BE2C (cell line): ENCODE measurements at regions not wholly inside any gene's neighbourhood (a gene's known extent, or its start where the extent isn't known, plus 50 kb on each side); places are given as distances from the start of the nearest gene placed in this dataset.
A peak's percentile ranks its signal among the peaks of the same experiment; 100 is the strongest.
"Not testable (repeated sequence)": the region's sequence is repeated elsewhere in the genome, so short reads cannot be mapped to it uniquely, and the experiment has no call there.

Experiments
- DNase-seq: peaks from one replicate; pipeline ENCODE4 v3.0.0-alpha.2; 2020
- H3K27me3 ChIP-seq: fragments of 250-450 bp; sonication (Bioruptor Pico); 2 replicates; pipeline ENCODE4 v1.5.1; 2020; ENCODE audit warnings: mild to moderate bottlenecking
- H3K36me3 ChIP-seq: fragments of 250-450 bp; sonication (Bioruptor Pico); 2 replicates; pipeline ENCODE4 v1.5.1; 2020; ENCODE audit warnings: mild to moderate bottlenecking
- H3K4me1 ChIP-seq: fragments of 250-450 bp; sonication (Bioruptor Pico); 2 replicates; pipeline ENCODE4 v1.5.1; 2020
- H3K4me3 ChIP-seq: 2 replicates; pipeline ENCODE4 v1.5.1; 2011; ENCODE audit warnings: low read depth, low read length
- H3K9me3 ChIP-seq: fragments of 250-450 bp; sonication (Bioruptor Pico); 2 replicates; pipeline ENCODE4 v1.5.1; 2020
- CTCF ChIP-seq: IDR thresholded peaks from 2 replicates; pipeline ENCODE4 v1.5.1; 2012; ENCODE audit warnings: mild to moderate bottlenecking, low read depth, low read length

GRCh38 chr6:159564456-159564855 lies 128.6 kb downstream of the SOD2 start:
- no peak for DNase-seq
- Histone ChIP-seq H3K9me3 (no peaks in the 10 kb centered on the region), H3K27me3 (no peaks in the 10 kb centered on the region), H3K4me1 (no peaks in the 10 kb centered on the region), H3K4me3 (no peak overlapping the region), H3K36me3 (no peaks in the 10 kb centered on the region)
- TF ChIP-seq CTCF, result no peak

GRCh38 chr6:159557031-159557430 lies 136.0 kb downstream of the SOD2 start:
- no peaks in the 10 kb centered on the region for H3K4me1 ChIP-seq
- no peaks in the 10 kb centered on the region for H3K9me3 ChIP-seq
- no peaks in the 10 kb centered on the region for H3K36me3 ChIP-seq
- no peaks in the 10 kb centered on the region; the same call in 1 of the 2 replicates for H3K27me3 ChIP-seq
- no peak overlapping the region for H3K4me3 ChIP-seq
- no peak for DNase-seq
- TF ChIP-seq CTCF, result no peak

- Histone ChIP-seq H3K4me3 (no peak overlapping the region), H3K27me3 (no peaks in the 10 kb centered on the region; the same call in 1 of the 2 replicates), H3K9me3 (no peaks in the 10 kb centered on the region), H3K36me3 (no peaks in the 10 kb centered on the region), H3K4me1 (no peaks in the 10 kb centered on the region)
- no peak for TF ChIP-seq CTCF
- DNase-seq, result no peak
These were observed 137.8 kb downstream of the SOD2 start for GRCh38 chr6:159555082-159555875.

- no peak overlapping the region for H3K4me3 ChIP-seq
These were observed 151.7 kb downstream of the SOD2 start for GRCh38 chr6:159541296-159541695.

GRCh38 chr6:159540883-159541282 lies 152.2 kb downstream of the SOD2 start:
- Histone ChIP-seq H3K36me3 (no peaks in the 10 kb centered on the region), H3K9me3 (no peaks in the 10 kb centered on the region), H3K4me3 (no peak overlapping the region), H3K27me3 (no peaks in the 10 kb centered on the region), H3K4me1 (no peaks in the 10 kb centered on the region)
- no peak for DNase-seq
- no peak for TF ChIP-seq CTCF

More at GRCh38 chr6:159541296-159541695, 151.7 kb downstream of the SOD2 start:
- no peaks in the 10 kb centered on the region for H3K27me3 ChIP-seq
- TF ChIP-seq CTCF, result no peak
- H3K4me1 ChIP-seq, result no peaks in the 10 kb centered on the region
- DNase-seq, result no peak
- H3K36me3 ChIP-seq, result no peaks in the 10 kb centered on the region
- H3K9me3 ChIP-seq, result no peaks in the 10 kb centered on the region

- no peak overlapping the region for H3K4me3 ChIP-seq
- no peaks in the 10 kb centered on the region for H3K9me3 ChIP-seq
- H3K27me3 ChIP-seq, result no peaks in the 10 kb centered on the region
- TF ChIP-seq CTCF, result peak; percentile 67
- no peaks in the 10 kb centered on the region for H3K4me1 ChIP-seq
- H3K36me3 ChIP-seq, result no peaks in the 10 kb centered on the region
- peak; percentile 49 for DNase-seq
These were observed 152.9 kb downstream of the SOD2 start for GRCh38 chr6:159540152-159540551.

GRCh38 chr6:159538031-159538430 lies 155.0 kb downstream of the SOD2 start:
- not testable (repeated sequence) for H3K9me3 ChIP-seq, DNase-seq, H3K36me3 ChIP-seq, H3K4me3 ChIP-seq, H3K4me1 ChIP-seq, H3K27me3 ChIP-seq
